GM12875 (cell line): ENCODE measurements at regions not wholly inside any gene's neighbourhood (a gene's known extent, or its start where the extent isn't known, plus 50 kb on each side); places are given as distances from the start of the nearest gene placed in this dataset.

Experiments
- H3K4me3 ChIP-seq: one replicate; pipeline ENCODE4 v1.5.1; 2011; ENCODE audit warnings: low read depth, low read length, control low read depth
- CTCF ChIP-seq: IDR thresholded peaks from 2 replicates; pipeline ENCODE4 v1.5.1; 2011; ENCODE audit warnings: low read depth, mild to moderate bottlenecking, control low read depth, inconsistent platforms, low read length, moderate library complexity, borderline replicate concordance; ENCODE audit not compliant: insufficient read depth

GRCh38 chr2:122747670-122748069 is 992.2 kb downstream of the TSN start:
- no peak overlapping the region for H3K4me3 ChIP-seq
- no peak for TF ChIP-seq CTCF

- H3K4me3 ChIP-seq, result no peak overlapping the region
- no peak for TF ChIP-seq CTCF
These were observed 993.1 kb downstream of the TSN start for GRCh38 chr2:122748552-122749011.

- TF ChIP-seq CTCF, result no peak
- no peak overlapping the region for H3K4me3 ChIP-seq
These were observed 994.0 kb downstream of the TSN start for GRCh38 chr2:122749405-122749804.

GRCh38 chr2:122750095-122750494 is 994.6 kb downstream of the TSN start:
- no peak for TF ChIP-seq CTCF
- no peak overlapping the region for H3K4me3 ChIP-seq

- no peak overlapping the region for H3K4me3 ChIP-seq
- TF ChIP-seq CTCF, result no peak
These were observed 995.4 kb downstream of the TSN start for GRCh38 chr2:122750808-122751207.

- no peak for TF ChIP-seq CTCF
- H3K4me3 ChIP-seq, result no peak overlapping the region
These were observed 997.9 kb downstream of the TSN start for GRCh38 chr2:122753336-122753735.

- no peak for TF ChIP-seq CTCF
- no peak overlapping the region for H3K4me3 ChIP-seq
These were observed 999.1 kb downstream of the TSN start for GRCh38 chr2:122754561-122754960.
